ENCODE measurements at regions not wholly inside any gene's neighbourhood (a gene's known extent, or its start where the extent isn't known, plus 50 kb on each side); places are given as distances from the start of the nearest gene placed in this dataset.

GRCh38 chr2:221125691-221126090 is 446.4 kb downstream of the EPHA4 start:
- TF ChIP-seq, protein P1, sequence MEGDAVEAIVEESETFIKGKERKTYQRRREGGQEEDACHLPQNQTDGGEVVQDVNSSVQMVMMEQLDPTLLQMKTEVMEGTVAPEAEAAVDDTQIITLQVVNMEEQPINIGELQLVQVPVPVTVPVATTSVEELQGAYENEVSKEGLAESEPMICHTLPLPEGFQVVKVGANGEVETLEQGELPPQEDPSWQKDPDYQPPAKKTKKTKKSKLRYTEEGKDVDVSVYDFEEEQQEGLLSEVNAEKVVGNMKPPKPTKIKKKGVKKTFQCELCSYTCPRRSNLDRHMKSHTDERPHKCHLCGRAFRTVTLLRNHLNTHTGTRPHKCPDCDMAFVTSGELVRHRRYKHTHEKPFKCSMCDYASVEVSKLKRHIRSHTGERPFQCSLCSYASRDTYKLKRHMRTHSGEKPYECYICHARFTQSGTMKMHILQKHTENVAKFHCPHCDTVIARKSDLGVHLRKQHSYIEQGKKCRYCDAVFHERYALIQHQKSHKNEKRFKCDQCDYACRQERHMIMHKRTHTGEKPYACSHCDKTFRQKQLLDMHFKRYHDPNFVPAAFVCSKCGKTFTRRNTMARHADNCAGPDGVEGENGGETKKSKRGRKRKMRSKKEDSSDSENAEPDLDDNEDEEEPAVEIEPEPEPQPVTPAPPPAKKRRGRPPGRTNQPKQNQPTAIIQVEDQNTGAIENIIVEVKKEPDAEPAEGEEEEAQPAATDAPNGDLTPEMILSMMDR (IDR thresholded peaks at IDR 0.05) = no peak
- TF ChIP-seq POLR2A (IDR thresholded peaks at IDR 0.05) (no peak), EP300 (IDR thresholded peaks at IDR 0.05) (no peak)
